IMR-90 (cell line): ENCODE measurements at regions not wholly inside any gene's neighbourhood (a gene's known extent, or its start where the extent isn't known, plus 50 kb on each side); places are given as distances from the start of the nearest gene placed in this dataset.

ENCODE experiments used
- ATAC-seq: fragments of 200-7000 bp; cut with Tn5 transposase; 2 replicates; pipeline ENCODE4 v1.9.1; 2020; ENCODE audit warnings: low read depth, mild to moderate bottlenecking, moderate library complexity
- BruUV-seq: library from RNA; stranded (reverse); fragments of 400-500 nt; replicated peaks from 2 replicates; lab custom pipeline; 2021; lab: Mats Ljungman, UMichigan
- CTCF ChIA-PET: fragments of 300-600 bp; formaldehyde crosslinking; extraction: SDS; loops from one replicate; lab custom pipeline; 2021; ENCODE audit warnings: antibody characterized with exemption; lab: Yijun Ruan, JAX
- POLR2A ChIA-PET: fragments of 300-600 bp; sonication (Branson Sonifier 250); formaldehyde crosslinking; loops from one replicate; lab custom pipeline; 2022; ENCODE audit warnings: antibody characterized with exemption; ENCODE audit not compliant: unreplicated experiment; lab: Charles Lee
- DNase-seq: peaks from one replicate; pipeline ENCODE4 v3.0.0; 2013
- H2AFZ ChIP-seq: replicated peaks from 2 replicates; pipeline ENCODE3; 2013; ENCODE audit warnings: low read length, mild to moderate bottlenecking; ENCODE audit not compliant: poor library complexity
- H2AK5ac ChIP-seq: 2 replicates; pipeline ENCODE4 v1.6.1; 2013; ENCODE audit warnings: low read depth, low read length, inconsistent platforms
- H2AK9ac ChIP-seq: replicated peaks from 2 replicates; pipeline ENCODE3; 2013; ENCODE audit warnings: mild to moderate bottlenecking, low read depth, low read length, moderate library complexity; ENCODE audit not compliant: poor library complexity
- H2BK120ac ChIP-seq: 2 replicates; pipeline ENCODE4 v1.6.1; 2013; ENCODE audit warnings: low read depth, low read length, inconsistent platforms
- H2BK15ac ChIP-seq: 3 replicates; pipeline ENCODE4 v1.6.1; 2013; ENCODE audit warnings: low read depth, low read length, inconsistent platforms
- H2BK20ac ChIP-seq: 2 replicates; pipeline ENCODE4 v1.6.1; 2013; ENCODE audit warnings: low read depth, mild to moderate bottlenecking, inconsistent platforms, low read length, moderate library complexity
- H2BK5ac ChIP-seq: 2 replicates; pipeline ENCODE4 v1.6.1; 2013; ENCODE audit warnings: mild to moderate bottlenecking, low read depth, low read length, inconsistent platforms; ENCODE audit not compliant: poor library complexity, severe bottlenecking
- H3K14ac ChIP-seq: replicated peaks from 2 replicates; pipeline ENCODE4 v1.6.1; 2013; ENCODE audit warnings: low read depth, low read length, inconsistent platforms
- H3K18ac ChIP-seq: 2 replicates; pipeline ENCODE4 v1.6.1; 2013; ENCODE audit warnings: low read depth, low read length, control low read depth
- H3K23ac ChIP-seq: 2 replicates; pipeline ENCODE4 v1.6.1; 2013; ENCODE audit warnings: low read depth, low read length, inconsistent platforms
- H3K27ac ChIP-seq: 2 replicates; pipeline ENCODE4 v1.5.1; 2013; ENCODE audit warnings: mild to moderate bottlenecking, control low read depth, low read length; ENCODE audit not compliant: insufficient read depth
- H3K27me3 ChIP-seq: 2 replicates; pipeline ENCODE4 v1.6.1; 2013; ENCODE audit warnings: low read length; ENCODE audit not compliant: control insufficient read depth, insufficient read depth
- H3K36me3 ChIP-seq: 2 replicates; pipeline ENCODE4 v1.6.1; 2013; ENCODE audit warnings: low read length, mixed read lengths; ENCODE audit not compliant: control insufficient read depth, insufficient read depth
- H3K4ac ChIP-seq: 2 replicates; pipeline ENCODE4 v1.6.1; 2013; ENCODE audit warnings: low read depth, low read length, inconsistent platforms
- H3K4me1 ChIP-seq: 2 replicates; pipeline ENCODE4 v1.6.1; 2013; ENCODE audit warnings: low read length, mixed read lengths; ENCODE audit not compliant: control insufficient read depth, insufficient read depth
- H3K4me2 ChIP-seq: 2 replicates; pipeline ENCODE4 v1.6.1; 2013; ENCODE audit warnings: low read depth, mild to moderate bottlenecking, control low read depth, low read length, moderate library complexity
- H3K4me3 ChIP-seq: 2 replicates; pipeline ENCODE4 v1.5.1; 2013; ENCODE audit warnings: low read depth, mild to moderate bottlenecking, control low read depth, low read length, moderate library complexity; ENCODE audit not compliant: insufficient read depth
- H3K56ac ChIP-seq: 2 replicates; pipeline ENCODE4 v1.6.1; 2013; ENCODE audit warnings: low read length, inconsistent platforms; ENCODE audit not compliant: insufficient read depth; ENCODE audit errors: extremely low read depth
- H3K79me1 ChIP-seq, 2 experiments: 2 replicates each; pipeline ENCODE4 v1.6.1; 2013; ENCODE audit warnings: low read length in 2 of 2, inconsistent platforms in 1 of 2, low read depth in 1 of 2
- H3K9ac ChIP-seq: 2 replicates; pipeline ENCODE4 v1.6.1; 2013; ENCODE audit warnings: low read depth, low read length, control low read depth
- H3K9me1 ChIP-seq: 2 replicates; pipeline ENCODE4 v1.6.1; 2013; ENCODE audit warnings: low read length, inconsistent platforms; ENCODE audit not compliant: insufficient read depth
- H3K9me3 ChIP-seq: 2 replicates; pipeline ENCODE4 v1.6.1; 2013; ENCODE audit warnings: low read length; ENCODE audit not compliant: control insufficient read depth, insufficient read depth
- H4K20me1 ChIP-seq: 2 replicates; pipeline ENCODE4 v1.6.1; 2013; ENCODE audit warnings: low read length, inconsistent platforms; ENCODE audit not compliant: insufficient read depth
- H4K5ac ChIP-seq: 2 replicates; pipeline ENCODE4 v1.6.1; 2013; ENCODE audit warnings: mild to moderate bottlenecking, low read depth, low read length, control low read depth
- H4K8ac ChIP-seq, 2 experiments: 2 replicates each; pipeline ENCODE4 v1.6.1; 2013; ENCODE audit warnings: low read depth in 2 of 2, low read length in 2 of 2, control low read depth in 1 of 2, inconsistent platforms in 1 of 2
- H4K91ac ChIP-seq: 2 replicates; pipeline ENCODE4 v1.6.1; 2013; ENCODE audit warnings: low read depth, low read length, inconsistent platforms; ENCODE audit not compliant: insufficient read depth
- BHLHE40 ChIP-seq: fragments of 150-350 bp; IDR thresholded peaks from 2 replicates; pipeline ENCODE4 v1.6.1; 2016; ENCODE audit warnings: mild to moderate bottlenecking, low read depth, low read length
- CEBPB ChIP-seq: IDR thresholded peaks from 2 replicates; pipeline ENCODE4 v1.6.1; 2012; ENCODE audit warnings: low read depth, low read length, improper control_type of control experiment
- CHD1 ChIP-seq: IDR thresholded peaks from 2 replicates; pipeline ENCODE4 v1.6.1; 2012; ENCODE audit warnings: low read depth, low read length, improper control_type of control experiment
- CTCF ChIP-seq: conservative IDR thresholded peaks from 2 replicates; pipeline ENCODE4 v1.5.1; 2012; ENCODE audit warnings: mild to moderate bottlenecking, low read depth, low read length, improper control_type of control experiment
- ELK1 ChIP-seq: fragments of 150-350 bp; IDR thresholded peaks from 2 replicates; pipeline ENCODE4 v1.6.1; 2016; ENCODE audit warnings: low read depth, mild to moderate bottlenecking, low read length, moderate library complexity, borderline replicate concordance
- FOS ChIP-seq: fragments of 150-350 bp; IDR thresholded peaks from 2 replicates; pipeline ENCODE4 v1.6.1; 2016; ENCODE audit warnings: low read depth, low read length
- MAFK ChIP-seq: IDR thresholded peaks from 2 replicates; pipeline ENCODE4 v1.6.1; 2012; ENCODE audit warnings: low read depth, low read length, improper control_type of control experiment
- MXI1 ChIP-seq: IDR thresholded peaks from 2 replicates; pipeline ENCODE4 v1.6.1; 2012; ENCODE audit warnings: low read depth, mild to moderate bottlenecking, low read length, moderate library complexity, borderline replicate concordance
- NFE2L2 ChIP-seq: fragments of 150-350 bp; IDR thresholded peaks from 2 replicates; pipeline ENCODE4 v1.6.1; 2016; ENCODE audit warnings: low read depth, mild to moderate bottlenecking, low read length
- POLR2A ChIP-seq: IDR thresholded peaks from 2 replicates; pipeline ENCODE4 v1.6.1; 2012; ENCODE audit warnings: mild to moderate bottlenecking, low read depth, low read length
- RCOR1 ChIP-seq: IDR thresholded peaks from 2 replicates; pipeline ENCODE4 v1.6.1; 2012; ENCODE audit warnings: mild to moderate bottlenecking, low read length, improper control_type of control experiment; ENCODE audit not compliant: insufficient replicate concordance
- SMC3 ChIP-seq: fragments of 150-350 bp; IDR thresholded peaks from 2 replicates; pipeline ENCODE4 v1.6.1; 2016; ENCODE audit warnings: low read depth, mild to moderate bottlenecking, antibody characterized with exemption, low read length, moderate library complexity
- USF2 ChIP-seq: fragments of 150-350 bp; IDR thresholded peaks from 2 replicates; pipeline ENCODE4 v1.6.1; 2017; ENCODE audit warnings: mild to moderate bottlenecking, antibody characterized with exemption, low read length, low read depth
- WGBS, 2 experiments: methylation state at CpG; one replicate each; pipeline versions ENCODE4 v1.1.5 to v1.1.7; 2013; ENCODE audit warnings: missing lambda C conversion rate in 2 of 2; ENCODE audit not compliant: insufficient read length in 1 of 2; ENCODE audit errors: extremely low coverage in 2 of 2; 5-methylcytosine and 5-hydroxymethylcytosine counted together
- dilution Hi-C: fragments of 300-500 bp; cut with HindIII; formaldehyde crosslinking; loops from one replicate; pipeline ENCODE4 v1.14.3; 2018; ENCODE audit warnings: low sequenced_read_pairs; ENCODE audit not compliant: unreplicated experiment
- in situ Hi-C: fragments of 300-500 bp; cut with MboI; formaldehyde crosslinking; loops from 3 replicates; pipeline ENCODE4 v1.14.3; 2019; ENCODE audit warnings: low sequenced_read_pairs, inconsistent platforms, mixed read lengths
- intact Hi-C: fragments of 100-400 bp; cut with micrococcal nuclease; formaldehyde crosslinking; loops from 2 replicates; pipeline ENCODE4 v1.10.0; 2022

DNA sequence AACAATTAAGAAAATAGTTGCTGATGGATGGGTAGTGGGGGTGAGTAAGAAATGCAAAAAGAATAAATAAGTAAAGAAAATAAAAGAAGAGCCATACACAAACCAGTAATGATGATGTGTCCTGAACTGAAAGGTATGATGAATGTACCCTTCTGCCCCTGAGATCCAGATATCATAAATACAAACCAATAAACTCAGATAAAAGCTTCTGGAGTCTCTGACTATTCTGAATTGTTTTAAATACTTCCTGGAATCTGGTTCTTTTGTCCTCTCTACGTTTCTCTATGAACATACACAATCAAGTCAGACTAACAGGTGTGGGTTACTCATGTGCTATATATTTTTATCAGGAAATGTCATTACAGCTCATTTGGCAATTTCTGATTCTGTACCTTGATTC lies 153.4 kb downstream of the PPP1R2C start:
- Histone ChIP-seq H2BK5ac (no peak overlapping the region), H3K4me1 (no peaks in the 10 kb centered on the region), H3K18ac (no peak overlapping the region), H3K27ac (no peak overlapping the region), H3K4me2 (no peak overlapping the region), H3K36me3 (no peaks in the 10 kb centered on the region), H3K23ac (no peak overlapping the region), H2AK5ac (no peak overlapping the region), H4K20me1 (no peaks in the 10 kb centered on the region), H3K79me1 (no peaks in the 10 kb centered on the region), H2AK9ac (no peak overlapping the region), H4K91ac (no peak overlapping the region), H3K9me3 (no peaks in the 10 kb centered on the region), H3K56ac (no peak overlapping the region), H2BK120ac (no peak overlapping the region), H3K14ac (no peak overlapping the region), H4K5ac (no peak overlapping the region), H3K9ac (no peak overlapping the region), H3K27me3 (no peaks in the 10 kb centered on the region; the same call in 1 of the 2 replicates), H4K8ac (no peak overlapping the region), H2BK20ac (no peak overlapping the region), H2AFZ (no peak overlapping the region), H3K9me1 (no peaks in the 10 kb centered on the region), H3K4me3 (no peak overlapping the region), H2BK15ac (no peak overlapping the region), H3K4ac (no peak overlapping the region)
- no peak for TF ChIP-seq CTCF
- TF ChIP-seq BHLHE40, result no peak
- no peak for TF ChIP-seq RCOR1
- no peak for TF ChIP-seq CHD1
- no peak for TF ChIP-seq USF2
- no peak for TF ChIP-seq POLR2A
- no peak for TF ChIP-seq ELK1
- TF ChIP-seq NFE2L2, result no peak
- no peak for TF ChIP-seq MAFK
- no peak for TF ChIP-seq FOS
- TF ChIP-seq CEBPB, result no peak
- no peak for TF ChIP-seq SMC3
- TF ChIP-seq MXI1, result no peak
- in situ Hi-C loops (no loop called here), intact Hi-C loops (no loop called here), dilution Hi-C loops (no loop called here)
- DNase-seq, result no peak
- no CpG with 5 or more reads among the region's 1 CpG for WGBS, 2 experiments
- ATAC-seq, result no peak
- ChIA-PET CTCF (no interaction called here), POLR2A (no interaction called here)
- BruUV-seq, result no TSS peak
